ENCODE measurements at regions not wholly inside any gene's neighbourhood (a gene's known extent, or its start where the extent isn't known, plus 50 kb on each side); places are given as distances from the start of the nearest gene placed in this dataset.

DNA sequence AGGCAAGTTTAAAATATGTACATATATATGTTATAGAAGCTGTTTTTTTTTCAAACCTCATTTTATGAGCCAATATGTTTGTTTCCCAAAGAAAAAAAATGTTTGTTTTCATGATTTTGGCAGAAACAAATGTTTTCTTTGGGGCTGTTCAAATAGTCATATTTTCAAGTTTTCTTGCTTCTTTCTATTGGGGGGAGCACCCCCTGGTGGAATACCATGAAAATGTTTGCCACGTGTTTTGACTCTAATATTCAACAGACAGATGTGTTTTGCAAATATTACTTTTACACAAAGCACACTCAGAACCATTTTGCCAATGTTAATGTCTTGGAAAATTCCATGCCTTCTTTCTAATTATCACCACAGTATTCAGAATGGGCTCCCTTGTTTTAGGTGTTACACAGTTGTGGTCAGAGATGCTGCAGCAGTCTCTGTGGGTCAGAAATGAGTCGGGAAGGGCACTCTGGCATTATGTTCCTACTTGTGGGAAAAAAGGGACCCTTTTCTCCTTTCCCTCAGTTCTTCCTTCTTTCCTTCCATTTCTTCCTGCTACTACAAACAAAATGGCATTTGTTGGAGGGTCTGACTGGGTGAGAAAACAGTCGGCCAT lies 817.0 kb downstream of the TUSC7 start:
- DNase-seq (ENCODE audit: low read depth, low spot score): no peak

DNA sequence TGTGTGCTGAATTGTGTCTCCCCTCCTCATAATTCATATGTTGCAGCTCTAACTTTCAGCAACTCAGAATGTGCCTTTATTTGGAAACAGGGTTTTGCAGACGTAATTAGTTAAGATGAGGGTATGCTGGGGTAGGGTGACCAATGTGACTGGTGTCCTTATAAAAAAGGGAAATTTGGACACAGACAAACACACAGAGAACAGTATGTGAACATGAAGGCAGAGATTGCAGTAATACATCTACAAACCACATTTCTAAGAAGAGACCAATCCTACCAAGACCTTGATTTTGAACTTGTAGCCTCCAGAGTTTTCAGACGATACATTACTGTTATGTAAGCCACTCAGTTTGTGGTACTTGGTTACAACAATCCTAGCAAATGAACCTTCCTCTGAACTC lies 817.8 kb downstream of the TUSC7 start:
- H3K27ac ChIP-seq: no peak overlapping the region
- no peak for DNase-seq (ENCODE audit: low read depth, low spot score)

More for the DNA sequence above, 817.0 kb downstream of the TUSC7 start:
- H3K27ac ChIP-seq: no peak overlapping the region

- no peak overlapping the region for H3K27ac ChIP-seq
- DNase-seq (ENCODE audit: low read depth, low spot score): no peak
Observed at GRCh38 chr3:117528688-117529087, 819.1 kb downstream of the TUSC7 start.

DNA sequence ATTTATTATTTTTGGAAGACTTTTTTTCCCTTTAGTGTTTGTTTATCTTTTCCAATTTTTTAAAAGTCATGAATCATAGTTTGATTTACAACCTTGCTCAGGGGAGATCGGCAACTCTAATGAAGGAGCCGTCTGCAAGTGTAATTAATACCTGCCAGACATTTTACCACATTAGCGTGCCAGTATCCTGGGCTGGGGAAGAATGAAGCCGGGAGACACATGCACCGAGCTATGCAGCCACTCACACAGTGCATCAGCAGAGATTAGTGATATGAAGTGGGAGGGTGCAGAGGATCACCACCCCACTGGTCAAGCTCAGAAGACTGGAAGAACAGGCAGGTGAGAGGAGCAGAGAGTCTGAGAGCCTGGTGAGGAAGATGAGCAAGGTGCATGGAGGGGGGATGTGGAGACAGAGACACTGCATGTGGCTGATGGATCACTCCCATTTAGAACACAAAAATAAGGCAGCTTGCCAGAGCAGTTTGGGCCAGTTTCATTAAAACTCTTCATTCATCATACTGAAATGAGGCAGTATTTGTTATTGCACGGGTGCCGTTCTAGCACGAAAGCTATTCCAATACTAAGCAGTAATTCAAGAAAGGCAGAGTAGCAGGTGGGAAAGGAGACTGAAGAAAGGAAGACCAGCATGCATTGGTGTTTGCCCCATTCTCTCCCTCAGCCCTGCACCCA lies 821.6 kb downstream of the TUSC7 start:
- DNase-seq (ENCODE audit: low read depth, low spot score): no peak
- no peak overlapping the region for H3K27ac ChIP-seq

DNA sequence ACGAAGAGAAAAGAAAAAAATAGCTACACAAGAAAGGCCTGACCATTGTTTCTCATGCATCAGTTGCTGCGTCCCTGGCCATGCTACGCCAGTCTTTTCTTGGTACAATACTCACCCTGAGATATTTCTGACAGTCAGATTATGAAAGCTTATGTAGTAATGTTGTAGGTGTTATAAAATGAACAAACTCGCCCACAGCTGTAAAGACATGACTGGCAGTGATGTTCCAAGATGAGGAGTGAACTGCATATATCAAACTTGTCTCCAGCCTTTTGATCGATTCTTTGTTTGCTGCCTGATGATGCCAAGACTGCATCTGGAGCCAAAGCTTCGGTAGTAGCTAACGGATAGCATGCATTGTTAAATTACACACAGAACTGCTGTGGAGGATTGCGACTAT lies 822.7 kb downstream of the TUSC7 start:
- no peak overlapping the region for H3K27ac ChIP-seq
- DNase-seq (ENCODE audit: low read depth, low spot score): no peak

- no peak overlapping the region for H3K27ac ChIP-seq
- DNase-seq (ENCODE audit: low read depth, low spot score): no peak
Observed at GRCh38 chr3:117534138-117534537, 824.6 kb downstream of the TUSC7 start.

DNA sequence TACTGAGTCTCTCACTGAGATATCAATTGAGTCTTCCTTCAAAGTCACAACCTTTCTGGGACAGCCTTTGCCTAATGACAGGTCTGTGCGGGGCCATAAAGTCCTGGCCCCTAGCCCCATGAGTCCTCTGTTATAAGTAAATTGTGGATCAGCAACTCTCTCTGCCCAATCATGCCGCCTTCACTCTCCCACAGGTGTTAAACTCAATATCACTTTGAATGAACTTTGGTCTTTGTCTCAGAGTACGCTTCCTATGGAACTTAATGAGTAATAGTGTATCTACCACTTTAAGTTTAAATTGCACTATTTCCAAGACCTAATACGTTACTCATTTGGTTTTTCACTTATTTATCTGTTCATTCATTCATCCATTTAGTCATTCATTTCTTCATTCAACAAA lies 826.4 kb downstream of the TUSC7 start:
- DNase-seq (ENCODE audit: low read depth, low spot score): no peak

DNA sequence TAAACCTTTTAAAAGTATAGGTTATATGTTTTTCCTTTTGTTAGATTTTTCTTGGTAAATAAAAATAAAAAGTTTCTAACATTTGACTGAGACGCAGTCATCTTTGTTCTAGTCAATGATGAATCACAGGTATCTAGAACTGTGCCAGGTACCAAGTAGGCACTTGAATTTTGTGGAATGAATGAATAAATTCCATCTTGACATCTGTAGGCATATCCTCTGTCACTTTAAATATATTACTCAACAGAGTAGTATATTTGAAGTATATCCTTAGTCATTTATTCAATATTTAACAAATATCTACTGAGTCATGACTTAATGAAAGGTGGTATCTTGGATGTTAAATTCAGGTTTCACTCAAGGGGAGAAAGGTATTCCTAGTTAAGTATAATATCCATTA lies 828.4 kb downstream of the TUSC7 start:
- peak; percentile 12 for DNase-seq (ENCODE audit: low read depth, low spot score)
- no peak overlapping the region for H3K27ac ChIP-seq

More for the DNA sequence above, 826.4 kb downstream of the TUSC7 start:
- no peak overlapping the region for H3K27ac ChIP-seq

DNA sequence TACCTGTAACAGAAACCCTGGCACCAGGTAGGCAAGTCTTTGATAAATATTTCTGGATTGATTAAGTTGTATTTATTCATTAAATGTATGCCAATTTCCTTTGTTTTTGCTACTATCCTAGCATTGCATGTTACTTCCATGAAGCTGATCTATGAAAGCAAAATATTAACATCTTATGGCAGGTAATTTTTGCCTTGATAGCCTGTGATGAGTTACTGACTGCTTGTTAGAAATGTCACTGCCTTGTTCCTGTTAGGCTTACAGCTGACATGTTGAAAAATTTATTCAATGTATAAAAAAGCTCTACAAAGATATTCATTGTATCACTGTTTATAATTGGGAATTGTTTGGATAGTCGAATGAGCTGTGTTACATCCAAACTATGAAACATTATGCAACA lies 830.1 kb downstream of the TUSC7 start:
- no peak for DNase-seq (ENCODE audit: low read depth, low spot score)
- no peak overlapping the region for H3K27ac ChIP-seq

- H3K27ac ChIP-seq: no peak overlapping the region
- no peak for DNase-seq (ENCODE audit: low read depth, low spot score)
Observed at GRCh38 chr3:117540597-117540996, 831.0 kb downstream of the TUSC7 start.

- H3K27ac ChIP-seq: no peak overlapping the region
- no peak for DNase-seq (ENCODE audit: low read depth, low spot score)
Observed at GRCh38 chr3:117541721-117542120, 832.1 kb downstream of the TUSC7 start.

- no peak for DNase-seq (ENCODE audit: low read depth, low spot score)
- H3K27ac ChIP-seq: no peak overlapping the region
Observed at GRCh38 chr3:117543521-117543920, 833.9 kb downstream of the TUSC7 start.

DNA sequence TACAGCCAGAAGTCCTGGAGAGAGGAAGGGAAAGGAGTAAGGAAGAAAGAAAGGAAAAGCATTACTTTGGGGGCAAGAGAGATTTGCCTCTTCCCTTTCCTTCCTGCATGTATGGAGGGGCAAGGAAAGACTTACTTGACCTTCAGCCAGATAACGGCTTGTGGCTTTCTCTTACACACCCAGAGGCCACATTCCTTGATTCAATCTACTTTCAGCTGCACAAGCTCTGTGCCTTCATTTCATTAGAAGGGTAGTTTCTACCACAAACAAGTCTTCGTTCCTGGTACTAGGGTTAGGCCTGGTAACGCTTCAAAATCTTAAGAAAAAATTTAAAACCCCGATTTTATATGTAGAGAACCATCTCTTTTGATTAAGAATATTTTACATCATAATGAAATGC lies 835.9 kb downstream of the TUSC7 start:
- H3K27ac ChIP-seq: no peak overlapping the region
- no peak for DNase-seq (ENCODE audit: low read depth, low spot score)

- peak; percentile 51 for DNase-seq (ENCODE audit: low read depth, low spot score)
- H3K27ac ChIP-seq: peak overlapping the region; percentile 19
Observed at GRCh38 chr3:117547956-117548550, 838.5 kb downstream of the TUSC7 start.

DNA sequence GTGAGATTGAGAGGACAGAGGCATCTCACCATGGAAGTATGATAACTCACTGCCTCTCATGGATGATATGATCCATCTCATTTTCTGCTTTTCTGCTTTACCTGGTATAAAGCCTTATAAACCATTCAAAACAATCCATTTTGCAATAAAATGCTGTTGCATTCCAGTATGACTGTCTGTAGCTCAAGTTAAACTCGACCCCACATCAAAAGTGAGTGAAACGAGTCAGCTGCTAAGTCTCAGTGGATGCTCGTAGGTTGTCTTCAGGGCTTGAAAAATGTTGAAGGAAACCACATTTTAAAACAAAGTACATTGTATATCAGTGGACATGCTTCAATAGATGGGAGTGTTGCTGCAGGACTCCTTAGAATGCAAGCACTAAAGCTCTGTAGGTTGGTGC lies 839.0 kb downstream of the TUSC7 start:
- peak overlapping the region; percentile 19 for H3K27ac ChIP-seq

GRCh38 chr3:117549716-117550115 lies 840.1 kb downstream of the TUSC7 start:
- DNase-seq (ENCODE audit: low read depth, low spot score): no peak
- no peak overlapping the region for H3K27ac ChIP-seq

More for the DNA sequence above, 839.0 kb downstream of the TUSC7 start:
- no peak for DNase-seq (ENCODE audit: low read depth, low spot score)

GRCh38 chr3:117550766-117551165 lies 841.2 kb downstream of the TUSC7 start:
- DNase-seq (ENCODE audit: low read depth, low spot score): no peak
- H3K27ac ChIP-seq: no peak overlapping the region

- no peak overlapping the region for H3K27ac ChIP-seq
- DNase-seq (ENCODE audit: low read depth, low spot score): peak; percentile 34
Observed at GRCh38 chr3:117553461-117553860, 843.9 kb downstream of the TUSC7 start.

DNA sequence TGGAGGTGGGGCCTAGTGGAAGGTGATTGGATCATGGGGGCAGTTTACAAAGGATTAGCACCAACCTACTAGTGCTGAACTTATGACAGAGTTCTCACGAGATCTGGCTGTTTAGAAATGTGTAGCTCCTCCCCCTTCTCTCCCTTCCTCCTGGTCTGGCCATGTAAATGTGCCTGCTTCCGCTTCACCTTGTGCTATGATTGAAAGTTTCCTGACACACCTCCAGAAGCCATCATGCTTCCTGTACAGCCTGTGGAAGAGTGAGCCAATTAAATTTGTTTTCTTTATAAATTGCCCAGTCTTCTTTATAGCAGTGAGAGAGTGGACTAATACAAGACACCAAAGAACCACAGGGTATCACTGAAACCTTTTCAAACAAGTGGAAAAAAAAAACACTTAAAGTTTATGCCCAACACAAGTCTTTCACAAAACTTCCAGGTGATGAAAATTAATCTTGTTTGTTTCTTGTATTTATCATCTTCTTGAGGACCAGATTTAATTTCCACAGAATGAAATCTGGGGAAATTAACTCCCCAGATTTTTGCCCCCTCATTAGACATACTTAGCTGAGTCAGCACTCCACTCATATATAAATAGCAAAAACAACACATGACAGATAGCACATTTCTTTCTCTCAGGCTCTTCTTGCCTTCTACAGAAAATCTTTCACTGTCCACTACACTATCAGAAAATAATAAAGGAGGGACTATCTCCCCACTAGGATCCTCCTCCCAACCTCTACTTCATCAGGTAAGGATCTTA lies 847.2 kb downstream of the TUSC7 start:
- no peak for DNase-seq (ENCODE audit: low read depth, low spot score)
- H3K27ac ChIP-seq: no peak overlapping the region

DNA sequence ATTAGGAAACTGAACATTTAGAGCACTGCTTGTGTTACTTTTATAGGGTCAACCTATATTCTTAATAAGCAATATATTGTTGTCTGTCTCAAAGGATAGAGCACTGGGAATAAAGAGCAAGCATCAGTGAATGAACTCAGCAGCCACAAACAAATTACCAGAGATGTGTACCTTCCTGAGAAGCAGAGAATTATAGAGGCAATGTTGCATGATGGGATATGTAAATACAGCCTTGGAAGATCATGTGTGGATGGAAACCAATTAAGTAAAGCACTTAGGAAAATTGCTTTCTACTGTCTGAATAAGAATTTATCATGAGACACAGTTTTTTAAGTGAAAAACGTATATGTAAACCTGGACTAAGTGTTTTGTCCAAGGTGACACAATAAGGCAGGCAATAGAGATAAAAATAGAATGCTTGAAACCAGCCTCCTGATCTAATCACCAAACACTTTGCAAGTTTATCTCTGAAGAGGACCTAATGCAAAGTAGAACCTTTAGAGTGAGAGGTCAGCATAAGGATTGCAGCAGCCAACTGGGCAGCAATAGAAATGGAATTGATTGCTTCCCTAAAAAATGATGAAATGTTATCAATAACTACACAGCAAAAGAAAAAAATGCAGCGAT lies 848.0 kb downstream of the TUSC7 start:
- DNase-seq (ENCODE audit: low read depth, low spot score): no peak
- H3K27ac ChIP-seq: no peak overlapping the region

GRCh38 chr3:117558681-117559080 lies 849.1 kb downstream of the TUSC7 start:
- H3K27ac ChIP-seq: no peak overlapping the region
- no peak for DNase-seq (ENCODE audit: low read depth, low spot score)

Data from epithelial cell of prostate (primary cell).